SJSA1 (cell line): ENCODE measurements at regions not wholly inside any gene's neighbourhood (a gene's known extent, or its start where the extent isn't known, plus 50 kb on each side); places are given as distances from the start of the nearest gene placed in this dataset.
"Not testable (repeated sequence)": the region's sequence is repeated elsewhere in the genome, so short reads cannot be mapped to it uniquely, and the experiment has no call there.

ENCODE experiments used
- DNase-seq, 2 experiments: peaks; one replicate each; pipeline ENCODE4 v3.0.0-alpha.2; 2015 to 2020; ENCODE audit warnings: low spot score in 2 of 2, low read depth in 1 of 2
- H3K27ac ChIP-seq: fragments of 250-450 bp; sonication (Bioruptor Pico); 2 replicates; pipeline ENCODE4 v1.5.1; 2020; ENCODE audit warnings: mild to moderate bottlenecking, moderate library complexity
- H3K27me3 ChIP-seq: fragments of 250-450 bp; sonication (Bioruptor Pico); replicated peaks from 2 replicates; pipeline ENCODE4 v1.5.1; 2020; ENCODE audit warnings: mild to moderate bottlenecking, moderate library complexity
- H3K36me3 ChIP-seq: fragments of 250-450 bp; sonication (Bioruptor Pico); 2 replicates; pipeline ENCODE4 v1.5.1; 2020; ENCODE audit warnings: mild to moderate bottlenecking
- H3K4me1 ChIP-seq: fragments of 250-450 bp; sonication (Bioruptor Pico); replicated peaks from 2 replicates; pipeline ENCODE4 v1.6.1; 2021; ENCODE audit warnings: mild to moderate bottlenecking
- H3K4me3 ChIP-seq: fragments of 250-450 bp; sonication (Bioruptor Pico); 2 replicates; pipeline ENCODE4 v1.5.1; 2020; ENCODE audit warnings: mild to moderate bottlenecking
- H3K9me3 ChIP-seq: fragments of 250-450 bp; sonication (Bioruptor Pico); replicated peaks from 2 replicates; pipeline ENCODE4 v1.5.1; 2020; ENCODE audit warnings: mild to moderate bottlenecking

GRCh38 chr3:137194301-137194700, 236.5 kb downstream of the IL20RB start:
- H3K9me3 ChIP-seq = no peaks in the 10 kb centered on the region
- no peak overlapping the region for H3K27ac ChIP-seq
- no peaks in the 10 kb centered on the region for H3K27me3 ChIP-seq
- no peak for DNase-seq
- no peak overlapping the region for H3K4me3 ChIP-seq
- H3K36me3 ChIP-seq = no peaks in the 10 kb centered on the region
- H3K4me1 ChIP-seq = no peaks in the 10 kb centered on the region

GRCh38 chr3:137198374-137198773, 240.6 kb downstream of the IL20RB start:
- not testable (repeated sequence) for H3K27me3 ChIP-seq

GRCh38 chr3:137199678-137200077, 241.9 kb downstream of the IL20RB start:
- Histone ChIP-seq H3K27me3 (no peaks in the 10 kb centered on the region), H3K4me1 (no peaks in the 10 kb centered on the region), H3K9me3 (no peaks in the 10 kb centered on the region), H3K27ac (no peak overlapping the region), H3K36me3 (no peaks in the 10 kb centered on the region), H3K4me3 (no peak overlapping the region)
- DNase-seq = no peak

More at GRCh38 chr3:137198374-137198773, 240.6 kb downstream of the IL20RB start:
- not testable (repeated sequence) for H3K9me3 ChIP-seq, H3K4me3 ChIP-seq, H3K4me1 ChIP-seq, H3K36me3 ChIP-seq, DNase-seq, H3K27ac ChIP-seq

- no peaks in the 10 kb centered on the region for H3K27me3 ChIP-seq
- H3K4me3 ChIP-seq = no peak overlapping the region
- H3K4me1 ChIP-seq = no peaks in the 10 kb centered on the region
- DNase-seq = no peak
- no peaks in the 10 kb centered on the region for H3K9me3 ChIP-seq
- H3K36me3 ChIP-seq = no peaks in the 10 kb centered on the region
- H3K27ac ChIP-seq = no peak overlapping the region
These were observed 243.3 kb downstream of the IL20RB start for GRCh38 chr3:137201066-137201465.

GRCh38 chr3:137202941-137203340, 245.2 kb downstream of the IL20RB start:
- H3K9me3 ChIP-seq = no peaks in the 10 kb centered on the region
- no peaks in the 10 kb centered on the region for H3K4me1 ChIP-seq
- H3K4me3 ChIP-seq = no peak overlapping the region
- H3K27me3 ChIP-seq = no peaks in the 10 kb centered on the region
- no peak overlapping the region for H3K27ac ChIP-seq
- H3K36me3 ChIP-seq = no peaks in the 10 kb centered on the region
- DNase-seq = no peak

GRCh38 chr3:137204409-137204808, 246.6 kb downstream of the IL20RB start:
- no peak overlapping the region for H3K4me3 ChIP-seq
- H3K9me3 ChIP-seq = no peaks in the 10 kb centered on the region
- no peak overlapping the region for H3K27ac ChIP-seq
- no peak for DNase-seq
- H3K27me3 ChIP-seq = no peaks in the 10 kb centered on the region
- no peaks in the 10 kb centered on the region for H3K4me1 ChIP-seq
- no peaks in the 10 kb centered on the region for H3K36me3 ChIP-seq

- Histone ChIP-seq H3K36me3 (no peaks in the 10 kb centered on the region), H3K4me3 (no peak overlapping the region), H3K4me1 (no peaks in the 10 kb centered on the region), H3K9me3 (no peaks in the 10 kb centered on the region), H3K27me3 (no peaks in the 10 kb centered on the region), H3K27ac (no peak overlapping the region)
- peak in 1 of 2 experiments; percentile 5 for DNase-seq
These were observed 247.7 kb downstream of the IL20RB start for GRCh38 chr3:137205394-137206045.

- no peaks in the 10 kb centered on the region for H3K9me3 ChIP-seq
These were observed 249.8 kb downstream of the IL20RB start for GRCh38 chr3:137207616-137208015.

GRCh38 chr3:137217733-137218132, 259.9 kb downstream of the IL20RB start:
- Histone ChIP-seq H3K36me3 (no peaks in the 10 kb centered on the region), H3K27ac (no peak overlapping the region), H3K27me3 (no peaks in the 10 kb centered on the region), H3K9me3 (no peaks in the 10 kb centered on the region), H3K4me3 (no peak overlapping the region), H3K4me1 (no peaks in the 10 kb centered on the region)
- no peak for DNase-seq

More at GRCh38 chr3:137207616-137208015, 249.8 kb downstream of the IL20RB start:
- Histone ChIP-seq H3K4me3 (no peak overlapping the region), H3K27ac (no peak overlapping the region), H3K36me3 (no peaks in the 10 kb centered on the region), H3K27me3 (no peaks in the 10 kb centered on the region), H3K4me1 (no peaks in the 10 kb centered on the region)
- no peak for DNase-seq

- Histone ChIP-seq H3K27me3 (no peaks in the 10 kb centered on the region), H3K36me3 (no peaks in the 10 kb centered on the region), H3K4me1 (no peaks in the 10 kb centered on the region)
These were observed 262.1 kb downstream of the IL20RB start for GRCh38 chr3:137219801-137220445.

GRCh38 chr3:137222736-137223225, 265.0 kb downstream of the IL20RB start:
- Histone ChIP-seq H3K4me3 (no peak overlapping the region), H3K9me3 (no peaks in the 10 kb centered on the region), H3K36me3 (no peaks in the 10 kb centered on the region), H3K27ac (no peak overlapping the region), H3K4me1 (no peaks in the 10 kb centered on the region), H3K27me3 (no peaks in the 10 kb centered on the region)
- no peak for DNase-seq

More at GRCh38 chr3:137219801-137220445, 262.1 kb downstream of the IL20RB start:
- no peak for DNase-seq
- H3K4me3 ChIP-seq = no peak overlapping the region
- no peaks in the 10 kb centered on the region for H3K9me3 ChIP-seq
- H3K27ac ChIP-seq = no peak overlapping the region

GRCh38 chr3:137224464-137224863, 266.7 kb downstream of the IL20RB start:
- Histone ChIP-seq H3K27ac (no peak overlapping the region), H3K36me3 (no peaks in the 10 kb centered on the region), H3K9me3 (no peaks in the 10 kb centered on the region), H3K27me3 (no peaks in the 10 kb centered on the region), H3K4me3 (no peak overlapping the region), H3K4me1 (no peaks in the 10 kb centered on the region)
- no peak for DNase-seq

GRCh38 chr3:137242836-137243400, 285.1 kb downstream of the IL20RB start:
- no peak for DNase-seq
- H3K9me3 ChIP-seq = no peaks in the 10 kb centered on the region
- no peak overlapping the region for H3K4me3 ChIP-seq

GRCh38 chr3:137246491-137246890, 288.7 kb downstream of the IL20RB start:
- DNase-seq = no peak

More at GRCh38 chr3:137242836-137243400, 285.1 kb downstream of the IL20RB start:
- Histone ChIP-seq H3K27ac (no peak overlapping the region), H3K36me3 (no peaks in the 10 kb centered on the region), H3K4me1 (no peaks in the 10 kb centered on the region), H3K27me3 (no peaks in the 10 kb centered on the region)

More at GRCh38 chr3:137246491-137246890, 288.7 kb downstream of the IL20RB start:
- no peak overlapping the region for H3K4me3 ChIP-seq
- H3K36me3 ChIP-seq = no peaks in the 10 kb centered on the region
- no peak overlapping the region for H3K27ac ChIP-seq
- H3K27me3 ChIP-seq = no peaks in the 10 kb centered on the region
- no peaks in the 10 kb centered on the region for H3K4me1 ChIP-seq
- H3K9me3 ChIP-seq = no peaks in the 10 kb centered on the region
